HepG2 (cell line): ENCODE measurements at regions not wholly inside any gene's neighbourhood (a gene's known extent, or its start where the extent isn't known, plus 50 kb on each side); places are given as distances from the start of the nearest gene placed in this dataset.

ENCODE experiments used
- AHDC1 ChIP-seq: sonication (generic); formaldehyde crosslinking; IDR thresholded peaks from 2 replicates; pipeline ENCODE4 v1.5.1; 2020; ENCODE audit warnings: mild to moderate bottlenecking, missing genetic modification reagents, borderline replicate concordance
- ATF7-NPFF ChIP-seq: sonication (generic); formaldehyde crosslinking; IDR thresholded peaks from 2 replicates; pipeline ENCODE4 v1.8.1; 2023; ENCODE audit warnings: mild to moderate bottlenecking, low read depth, missing genetic modification reagents, moderate library complexity
- DMAP1 ChIP-seq: IDR thresholded peaks from 2 replicates; pipeline ENCODE4 v1.6.1; 2016
- FOXO1 ChIP-seq: sonication (generic); formaldehyde crosslinking; IDR thresholded peaks from 2 replicates; pipeline ENCODE4 v1.4.0; 2020; ENCODE audit warnings: missing genetic modification reagents
- KDM4B ChIP-seq: sonication (generic); formaldehyde crosslinking; IDR thresholded peaks from 2 replicates; pipeline ENCODE4 v1.4.0; 2020; ENCODE audit warnings: missing genetic modification reagents
- NRL ChIP-seq: sonication (generic); formaldehyde crosslinking; IDR thresholded peaks from 2 replicates; pipeline ENCODE4 v1.5.0; 2020; ENCODE audit warnings: missing genetic modification reagents, mild to moderate bottlenecking, moderate library complexity, borderline replicate concordance
- PHB2 ChIP-seq: fragments of 450-650 bp; IDR thresholded peaks from 2 replicates; pipeline ENCODE4 v1.6.1; 2018; ENCODE audit not compliant: partially characterized antibody
- PRMT3 ChIP-seq: sonication (generic); formaldehyde crosslinking; IDR thresholded peaks from 2 replicates; pipeline ENCODE4 v1.8.1; 2022; ENCODE audit warnings: low read depth, mild to moderate bottlenecking, moderate library complexity, missing genetic modification reagents, borderline replicate concordance
- SMC3 ChIP-seq: IDR thresholded peaks from 2 replicates; pipeline ENCODE4 v1.6.1; 2011; ENCODE audit warnings: low read length, improper control_type of control experiment
- UBTF ChIP-seq: sonication (generic); formaldehyde crosslinking; IDR thresholded peaks from 2 replicates; pipeline ENCODE4 v1.4.0; 2020; ENCODE audit warnings: mild to moderate bottlenecking, missing genetic modification reagents
- ZNF646 ChIP-seq: sonication (generic); formaldehyde crosslinking; IDR thresholded peaks from 2 replicates; pipeline ENCODE4 v1.9.0; 2021; ENCODE audit warnings: mild to moderate bottlenecking, missing genetic modification reagents

GRCh38 chr20:53786445-53787267 lies 193.0 kb upstream of the ZNF217 start (continued):
- TF ChIP-seq AHDC1 (CRISPR knock-in tag) (peak; percentile 83), UBTF (CRISPR knock-in tag) (no peak), DMAP1 (CRISPR knock-in tag) (peak; percentile 16; the same call in 1 of the 2 replicates), PRMT3 (0 out of 2 replicates have a peak, but pooled peaks have one; percentile 48), PHB2 (no peak), SMC3 (peak; percentile 27; the same call in 1 of the 2 replicates), ZNF646 (CRISPR knock-in tag) (peak; percentile 69), FOXO1 (CRISPR knock-in tag) (peak; percentile 57; the same call in 1 of the 2 replicates), KDM4B (CRISPR knock-in tag) (no peak), NRL (CRISPR knock-in tag) (no peak), ATF7-NPFF (no peak; the same call in 1 of the 2 replicates)
